KG1 (cell line): ENCODE measurements at regions not wholly inside any gene's neighbourhood (a gene's known extent, or its start where the extent isn't known, plus 50 kb on each side); places are given as distances from the start of the nearest gene placed in this dataset.
"Not testable (repeated sequence)": the region's sequence is repeated elsewhere in the genome, so short reads cannot be mapped to it uniquely, and the experiment has no call there.

ENCODE experiments used
- DNase-seq: peaks from one replicate; lab custom pipeline; 2025; lab: John Stamatoyannopoulos, UW

DNA sequence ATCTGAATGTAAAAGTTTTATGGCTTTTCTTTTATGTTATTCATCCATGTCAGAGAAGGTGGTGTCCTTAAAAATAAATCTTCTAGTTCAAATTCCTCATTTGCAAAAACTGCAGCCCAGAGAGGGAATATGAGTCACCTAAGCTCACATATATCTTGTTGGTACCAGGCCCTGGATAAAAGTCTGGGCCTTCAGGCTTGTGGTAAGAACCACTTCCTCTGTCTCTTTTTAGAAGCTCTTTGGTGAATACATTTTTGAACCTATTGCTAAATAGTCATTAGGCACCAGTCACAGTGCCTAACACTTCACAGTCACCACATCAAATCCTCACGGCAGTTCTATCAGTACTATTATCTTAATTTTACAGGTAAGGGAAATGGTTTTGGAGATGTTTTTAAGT is 199.2 kb downstream of the KCNS3 start:
- peak; percentile 20 for DNase-seq

DNA sequence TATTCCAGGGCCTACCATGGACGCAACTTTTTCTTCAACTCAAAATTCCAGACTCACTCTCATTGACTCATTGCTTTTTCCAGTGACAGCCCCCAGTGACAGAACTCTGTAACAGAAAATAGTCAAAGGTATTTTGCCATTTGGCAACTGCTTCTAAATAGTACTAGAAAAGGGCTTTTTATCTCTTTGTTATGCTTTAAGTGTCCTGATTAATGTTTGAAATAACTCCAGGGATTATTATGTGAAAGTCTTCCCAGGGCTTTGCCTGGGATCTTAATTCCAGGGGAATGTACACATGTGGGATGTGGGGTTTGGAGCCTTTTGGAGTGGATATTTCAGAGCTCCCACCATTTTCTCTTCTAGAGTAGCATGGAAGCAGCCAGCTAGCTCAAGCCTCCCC is 198.8 kb downstream of the KCNS3 start:
- no peak for DNase-seq

DNA sequence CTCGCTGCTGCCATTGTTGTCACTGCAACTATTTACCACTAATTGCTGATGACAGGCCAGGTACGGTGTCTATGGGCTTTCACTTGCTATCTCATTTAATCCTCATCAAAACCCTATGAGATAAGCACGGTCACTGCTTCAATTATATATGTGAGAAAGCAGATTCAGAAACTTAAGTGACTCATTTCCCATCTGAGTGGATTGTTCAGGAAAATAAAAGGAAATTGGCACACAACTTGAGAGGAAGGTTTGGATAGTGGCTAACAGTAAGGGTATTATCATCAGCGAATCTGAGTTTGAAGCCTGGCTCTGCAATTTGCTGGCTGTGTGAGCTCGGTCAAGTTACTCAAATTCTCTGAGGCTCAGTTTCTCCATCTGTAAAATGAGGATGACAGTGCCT is 196.0 kb downstream of the KCNS3 start:
- DNase-seq: no peak

DNA sequence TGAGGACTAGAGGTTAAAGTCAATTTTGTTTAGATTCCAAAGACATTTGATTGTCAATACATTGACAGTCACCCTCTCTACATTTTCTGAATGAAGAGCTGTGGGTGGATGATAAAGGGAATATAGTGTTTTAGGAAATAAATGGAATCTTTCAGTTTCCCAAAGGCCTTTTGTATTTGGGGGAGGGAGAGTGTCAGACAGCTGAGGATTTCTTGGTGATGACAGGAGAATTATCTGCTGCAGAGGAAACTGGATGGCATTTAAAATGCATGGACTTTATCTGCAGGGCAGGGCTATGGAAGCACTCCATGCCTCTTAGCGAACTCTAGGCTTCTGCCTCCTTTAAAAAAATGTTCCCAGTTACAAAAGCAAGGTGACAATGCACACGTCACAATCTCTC is 195.1 kb downstream of the KCNS3 start:
- DNase-seq: no peak

DNA sequence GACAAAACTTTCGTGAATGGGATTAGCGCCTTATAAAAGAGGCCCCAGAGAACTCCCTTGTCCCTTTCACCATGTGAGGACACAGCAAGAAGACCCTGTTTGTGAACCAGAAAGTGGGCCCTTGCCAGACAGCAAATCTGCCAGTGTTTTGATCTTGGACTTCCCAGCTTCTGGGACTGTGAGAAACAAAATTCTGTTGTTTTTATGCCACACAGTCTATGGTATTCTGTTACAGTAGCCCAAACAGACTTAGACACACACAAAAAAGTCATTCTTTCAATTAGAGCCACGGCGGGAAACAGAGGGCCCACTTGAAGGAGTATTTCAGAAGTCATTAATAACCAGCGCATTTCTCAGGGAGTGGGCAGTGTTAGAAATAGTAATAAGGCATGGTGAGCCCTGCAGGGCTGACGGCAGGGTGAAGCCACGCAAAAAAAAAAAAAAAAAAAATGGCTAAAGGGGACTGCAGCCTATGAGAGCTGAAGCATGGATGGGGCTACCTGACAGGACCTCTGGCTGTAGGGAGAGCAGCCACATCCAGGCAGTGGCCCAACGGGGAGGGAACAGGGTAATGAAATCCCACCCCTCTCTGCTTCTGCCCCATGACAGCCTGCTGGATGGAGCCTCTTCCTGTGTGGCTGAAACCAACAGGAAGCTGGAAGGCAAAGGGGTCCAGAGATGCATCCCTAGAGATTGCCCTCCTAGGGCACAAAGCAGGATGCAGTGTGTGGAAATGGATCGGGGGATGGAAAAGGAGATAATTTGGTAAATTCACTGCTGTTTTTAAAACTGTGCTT is 189.3 kb downstream of the KCNS3 start:
- DNase-seq: no peak

DNA sequence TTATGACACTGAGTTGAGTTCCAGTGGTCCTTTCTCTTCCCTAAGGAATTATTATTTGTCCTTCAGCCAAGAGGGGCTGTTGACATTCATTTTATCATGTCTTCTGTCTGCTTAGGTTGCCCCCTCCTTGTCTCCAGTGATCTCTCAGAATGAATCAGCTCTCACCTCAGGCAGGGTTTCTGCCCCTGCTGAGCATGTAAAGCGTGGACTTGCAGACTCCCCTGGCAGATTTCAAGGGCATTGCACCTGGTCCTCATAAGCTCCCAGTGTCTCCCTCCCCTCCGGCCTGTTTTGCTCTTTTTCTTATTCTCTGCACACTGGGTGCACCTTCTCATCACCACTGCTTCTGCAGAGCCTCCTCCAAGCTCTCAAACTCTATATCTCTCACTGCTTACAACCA is 188.4 kb downstream of the KCNS3 start:
- no peak for DNase-seq

DNA sequence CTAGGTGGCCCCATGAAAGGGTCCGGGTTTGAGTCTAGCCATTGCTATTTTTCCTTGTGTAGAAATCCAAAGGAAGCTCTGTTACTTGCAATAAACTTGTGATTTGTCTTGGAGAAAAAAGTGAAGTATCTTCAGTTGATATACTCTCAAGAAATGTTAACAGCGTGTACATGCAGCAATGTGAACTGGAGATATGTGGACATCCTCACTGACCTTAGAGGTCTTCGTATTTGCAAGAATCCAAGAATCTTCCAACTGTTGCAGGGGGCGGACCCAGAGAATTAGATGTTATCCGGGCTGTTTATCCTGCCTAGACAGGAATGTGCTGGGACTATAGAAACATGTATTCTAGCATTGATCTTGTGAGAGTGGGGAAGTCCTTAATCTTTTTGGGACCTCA is 187.6 kb downstream of the KCNS3 start:
- no peak for DNase-seq

DNA sequence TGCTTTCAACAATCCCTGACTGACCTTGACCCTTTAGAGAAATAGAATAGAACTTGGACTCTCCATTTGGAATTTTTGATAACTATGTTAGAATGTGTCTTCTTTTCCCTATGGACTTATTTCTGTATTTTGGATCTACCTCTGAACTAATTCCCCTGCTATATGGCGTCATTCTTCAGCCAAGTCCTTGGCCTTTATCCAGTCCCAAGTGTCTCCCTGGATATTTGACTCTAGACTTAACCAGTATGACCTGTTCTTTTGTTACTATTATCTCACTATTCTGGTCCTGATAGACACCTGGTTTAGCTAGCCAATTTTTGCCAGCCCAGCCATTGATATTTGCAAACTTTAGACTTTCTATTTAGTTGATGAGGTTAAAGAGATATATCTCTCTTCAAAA is 186.8 kb downstream of the KCNS3 start:
- no peak for DNase-seq

DNA sequence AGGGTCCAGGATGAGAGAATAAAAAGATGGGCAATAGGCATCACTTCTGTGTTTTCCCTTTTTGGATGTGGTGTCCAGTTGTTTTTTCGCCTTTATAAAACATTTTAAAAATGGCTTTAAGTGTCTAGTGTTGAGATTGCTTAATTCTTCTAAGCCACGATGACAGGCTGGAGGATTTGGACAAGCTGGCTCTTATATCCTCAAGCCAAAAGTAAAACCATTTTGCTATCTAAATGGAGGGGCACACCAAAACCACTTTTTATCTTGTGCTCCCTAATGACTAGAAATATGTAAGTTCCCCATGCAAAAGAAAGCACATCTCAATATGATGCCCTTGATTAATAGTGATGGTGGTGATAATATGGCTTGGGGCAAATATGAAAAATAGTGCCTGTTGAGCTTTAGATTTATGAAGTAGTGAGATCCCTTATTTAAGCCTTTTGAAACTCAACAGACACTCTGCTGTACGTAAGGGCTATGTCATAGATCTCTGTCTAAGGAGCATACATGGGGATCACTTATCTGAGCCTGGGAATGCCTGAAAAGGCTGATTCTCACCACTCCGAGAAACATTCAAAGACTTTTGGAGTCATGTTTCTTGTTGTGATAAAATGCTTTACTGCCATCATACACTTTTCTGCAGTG is 185.5 kb downstream of the KCNS3 start:
- no peak for DNase-seq

DNA sequence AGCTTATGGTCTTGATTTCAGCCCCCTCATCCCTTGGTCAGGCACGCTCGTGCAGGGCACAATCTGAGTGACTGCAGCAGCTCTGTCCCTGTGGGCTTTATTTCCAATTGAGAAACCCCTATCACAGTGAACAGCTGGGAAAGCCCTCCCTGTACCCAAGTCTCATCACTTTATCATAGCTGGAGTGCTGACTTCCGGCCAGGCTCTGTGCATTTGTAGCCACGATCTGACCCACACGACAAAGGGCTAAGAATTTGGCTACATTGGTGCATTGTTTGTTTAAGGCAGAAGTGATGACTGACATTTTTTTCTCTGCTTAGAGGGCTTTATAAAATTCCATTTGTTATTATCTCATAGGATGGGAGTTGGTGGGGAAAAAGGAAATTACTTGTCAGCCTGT is 184.4 kb downstream of the KCNS3 start:
- no peak for DNase-seq

DNA sequence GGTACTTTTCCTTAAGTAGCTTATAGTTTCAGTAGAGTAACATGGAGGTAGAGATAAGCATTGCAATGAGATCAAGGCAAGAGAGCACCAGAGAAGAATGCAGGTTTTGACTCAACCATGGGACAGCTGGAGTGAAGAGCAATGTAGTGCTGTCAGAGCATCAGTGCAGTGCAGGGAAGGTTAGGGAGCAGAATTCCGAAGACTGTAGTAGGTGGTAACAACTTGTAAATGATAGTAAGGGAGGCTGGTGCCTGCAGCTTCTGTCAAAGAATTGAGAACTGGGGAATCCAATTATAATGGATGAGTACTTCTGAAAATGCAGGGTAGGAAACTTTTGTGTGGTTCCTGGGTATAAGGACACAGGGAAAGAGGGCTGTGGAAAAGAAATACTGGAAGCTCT is 183.2 kb downstream of the KCNS3 start:
- DNase-seq: no peak

DNA sequence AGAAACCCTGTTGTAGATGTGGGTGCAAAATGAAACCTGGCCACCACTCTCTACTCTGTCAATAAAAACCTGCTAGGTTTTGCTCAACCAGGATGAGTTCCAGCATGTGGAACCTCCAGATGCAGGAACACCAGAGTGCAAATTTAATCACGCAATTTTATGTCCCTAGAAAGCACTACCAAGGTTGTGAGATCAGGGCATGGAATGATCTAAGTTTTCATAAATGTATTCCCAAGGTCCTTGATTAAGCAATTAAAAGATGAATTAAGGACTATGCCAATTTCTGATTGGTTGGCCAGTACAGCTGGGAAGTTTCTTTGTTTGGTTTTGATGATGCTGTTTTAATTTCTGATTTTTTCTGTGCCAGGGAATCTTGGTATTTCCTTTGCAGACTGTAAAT is 179.2 kb downstream of the KCNS3 start:
- DNase-seq: no peak

DNA sequence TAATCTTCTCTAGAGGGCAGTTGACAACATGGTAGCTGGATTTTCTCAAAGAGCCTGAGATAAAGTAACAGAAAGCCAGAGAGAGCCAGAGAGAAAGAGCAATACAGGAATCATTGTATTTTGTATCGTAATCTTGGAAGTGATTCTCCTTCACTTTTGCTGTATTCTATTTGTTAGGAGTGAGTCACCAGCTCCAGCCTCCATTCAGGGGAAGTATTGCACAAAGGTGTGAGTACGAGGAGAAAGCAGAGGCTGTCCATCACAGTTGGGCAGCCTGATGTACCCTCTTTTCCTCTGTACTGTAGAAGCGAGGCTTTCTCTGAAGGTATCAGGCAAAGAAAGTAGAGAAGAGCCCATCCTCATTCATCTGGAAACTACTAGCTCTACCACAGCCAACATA is 176.8 kb downstream of the KCNS3 start:
- no peak for DNase-seq

DNA sequence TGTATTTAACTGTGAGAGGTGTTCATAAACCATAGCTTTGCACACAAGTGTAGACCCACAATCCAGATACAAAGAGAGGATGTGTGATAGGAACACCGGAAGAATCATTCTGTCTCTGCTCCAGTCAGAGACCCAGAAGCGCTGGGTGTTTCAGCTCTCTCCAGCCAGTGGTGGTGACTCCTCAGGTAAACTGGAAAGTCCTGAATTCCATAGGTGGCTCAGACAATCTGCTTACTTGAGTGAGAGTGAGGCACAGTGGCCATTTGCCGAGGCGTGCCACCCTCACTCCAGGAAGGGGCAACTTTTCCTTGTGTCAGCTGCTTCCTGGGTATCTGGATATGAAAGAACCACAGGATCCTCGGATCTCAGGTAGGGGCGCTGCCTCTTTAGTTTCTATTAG is 171.5 kb downstream of the KCNS3 start:
- DNase-seq: no peak

DNA sequence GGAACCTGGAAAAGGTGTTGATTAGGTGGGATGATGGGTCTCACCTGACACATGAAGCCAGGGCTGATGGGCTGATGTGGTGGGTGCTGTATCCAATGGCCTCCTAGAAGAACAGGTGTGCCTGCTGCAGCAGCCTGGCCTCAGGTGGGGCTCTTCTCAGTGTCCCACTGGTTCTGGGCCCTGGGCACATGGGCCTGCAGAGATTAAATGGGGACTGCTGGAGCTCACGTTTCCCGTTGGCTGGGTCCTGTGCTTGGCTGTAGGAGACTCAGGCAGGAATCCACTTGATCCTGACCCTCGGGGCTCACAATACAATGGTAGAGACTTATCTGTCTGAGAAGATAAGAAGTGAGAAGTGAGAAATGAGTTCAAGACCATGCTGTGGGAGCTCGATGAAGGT is 170.9 kb downstream of the KCNS3 start:
- no peak for DNase-seq

DNA sequence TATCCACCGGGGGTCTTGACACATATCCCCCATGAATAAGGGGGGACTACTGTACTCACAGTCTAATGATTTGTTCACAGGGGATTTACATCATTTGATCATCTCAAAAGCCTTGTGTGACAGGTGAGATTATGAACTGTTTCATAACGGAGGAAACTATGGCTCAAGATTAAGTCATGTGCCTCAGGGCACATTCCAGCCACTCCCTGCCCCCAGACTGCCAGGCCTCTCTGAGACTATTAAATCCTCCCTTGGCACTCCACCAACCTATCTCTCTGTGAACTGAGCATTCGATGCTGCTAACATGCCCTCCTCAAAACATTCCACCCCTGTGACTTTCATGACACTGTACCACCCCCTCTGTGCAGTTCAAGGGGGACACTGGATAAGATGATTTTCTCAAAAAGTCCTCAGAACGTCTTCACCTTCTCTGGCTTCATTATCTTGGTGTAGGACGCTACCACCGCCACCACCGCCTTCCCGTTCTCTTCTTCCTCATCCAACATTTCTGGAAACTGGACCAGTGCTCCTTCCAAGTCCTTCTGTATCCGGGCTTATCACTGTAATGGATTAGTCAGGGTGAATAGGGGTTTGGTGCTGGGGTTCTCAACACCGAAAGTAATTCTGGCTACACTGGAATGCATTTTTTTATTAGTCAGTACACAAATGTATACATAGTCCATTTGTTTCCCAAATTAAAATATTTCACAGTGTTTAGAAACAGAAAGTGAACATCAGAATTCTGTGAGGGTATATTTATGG is 169.6 kb downstream of the KCNS3 start:
- DNase-seq: no peak

DNA sequence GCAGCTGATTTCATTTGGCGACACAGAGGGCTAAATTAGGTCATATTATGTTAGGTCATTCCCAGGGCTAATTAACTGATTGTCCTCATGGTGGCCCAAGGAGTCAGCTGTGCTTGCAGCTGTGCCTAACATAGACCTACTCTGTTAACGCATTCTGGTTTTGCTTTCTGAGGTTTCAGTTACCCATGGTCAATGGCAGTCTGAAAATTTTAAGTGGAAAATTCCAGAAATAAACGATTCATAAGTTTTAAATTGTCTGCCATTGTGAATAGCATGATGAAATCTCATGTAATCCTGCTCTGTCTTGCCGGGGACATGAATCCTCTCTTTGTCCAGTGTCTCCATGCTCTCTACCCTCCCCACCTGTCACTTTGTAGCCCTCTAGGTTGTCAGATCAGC is 168.7 kb downstream of the KCNS3 start:
- no peak for DNase-seq

DNA sequence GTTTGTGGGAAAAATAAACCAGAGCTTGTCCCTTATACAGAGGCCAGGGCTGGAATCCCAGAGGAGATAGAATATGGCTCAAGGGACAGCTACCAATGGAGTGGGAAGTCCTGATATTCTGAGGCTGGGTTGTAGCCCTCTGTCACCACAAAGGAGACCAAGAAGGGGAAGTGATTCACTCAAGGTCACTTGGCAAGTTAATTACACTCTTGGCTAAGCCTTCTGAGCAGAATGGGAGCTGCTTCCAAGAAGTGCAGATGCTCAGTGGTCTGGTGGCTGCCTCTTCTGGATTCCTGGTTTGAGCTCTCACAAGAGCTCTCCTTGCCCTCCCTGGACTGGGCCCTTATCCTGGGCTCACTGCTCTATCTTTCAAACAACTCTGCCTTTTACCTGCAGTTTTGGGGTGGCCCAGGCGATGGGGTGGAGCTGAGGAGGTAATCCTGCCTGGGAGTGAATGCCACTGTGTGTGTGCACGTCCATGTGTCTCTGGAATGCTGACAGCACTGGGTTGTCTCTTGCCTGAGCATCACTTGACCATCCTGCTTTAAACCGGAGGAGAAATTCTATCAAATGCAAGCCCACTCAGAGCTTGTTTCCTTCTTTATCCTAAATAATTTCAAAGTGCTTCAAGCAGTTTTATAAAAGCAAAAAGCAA is 168.2 kb downstream of the KCNS3 start:
- no peak for DNase-seq

DNA sequence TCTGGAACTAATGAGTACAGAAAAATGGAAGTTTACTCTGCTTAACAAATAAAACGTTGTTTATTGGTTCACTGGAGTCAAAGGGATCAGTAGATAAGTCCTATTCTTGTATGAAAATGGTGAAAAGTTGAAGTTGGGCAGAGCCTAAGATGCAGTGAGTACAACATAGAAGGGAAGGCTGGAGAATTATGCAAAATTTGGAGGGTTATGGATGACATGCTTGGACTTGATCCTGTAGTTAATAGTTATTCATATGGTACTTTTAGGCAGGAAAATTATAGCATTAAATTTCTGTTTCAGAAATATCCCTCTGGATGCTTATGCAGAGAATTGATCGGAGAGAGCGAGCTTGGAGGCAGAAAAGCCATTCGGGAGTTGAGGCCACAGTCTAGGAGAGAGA is 167.6 kb downstream of the KCNS3 start:
- DNase-seq: no peak

DNA sequence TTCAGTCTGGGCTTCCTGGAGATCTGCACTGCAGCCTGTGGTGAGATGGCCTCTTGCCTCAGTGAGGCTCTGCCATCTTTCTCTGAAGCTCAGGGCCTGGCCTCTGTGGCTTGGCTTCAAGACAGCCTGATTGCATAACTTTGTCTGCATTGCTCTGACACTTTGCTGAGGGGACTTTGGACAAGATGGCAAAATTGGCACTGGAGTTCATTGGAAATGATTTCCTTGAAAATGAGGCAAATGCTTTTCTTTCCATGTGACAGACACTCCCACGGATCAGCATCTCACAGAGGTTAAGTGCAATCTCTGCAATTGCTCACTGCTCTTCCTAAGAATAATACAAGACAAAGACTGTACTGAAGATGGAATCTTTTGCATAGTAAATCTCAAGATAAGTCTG is 166.8 kb downstream of the KCNS3 start:
- no peak for DNase-seq

DNA sequence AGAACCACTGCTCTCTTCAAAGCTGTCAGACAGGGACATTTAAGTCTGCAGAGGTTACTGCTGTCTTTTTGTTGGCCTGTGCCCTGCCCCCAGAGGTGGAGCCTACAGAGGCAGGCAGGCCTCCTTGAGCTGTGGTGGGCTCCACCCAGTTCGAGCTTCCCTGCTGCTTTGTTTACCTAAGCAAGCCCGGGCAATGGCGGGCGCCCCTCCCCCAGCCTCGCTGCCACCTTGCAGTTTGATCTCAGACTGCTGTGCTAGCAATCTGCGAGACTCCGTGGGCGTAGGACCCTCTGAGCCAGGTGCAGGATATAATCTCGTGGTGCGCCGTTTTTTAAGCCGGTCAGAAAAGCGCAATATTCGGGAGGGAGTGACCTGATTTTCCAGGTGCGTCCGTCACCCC is 138.9 kb downstream of the KCNS3 start:
- not testable (repeated sequence) for DNase-seq

DNA sequence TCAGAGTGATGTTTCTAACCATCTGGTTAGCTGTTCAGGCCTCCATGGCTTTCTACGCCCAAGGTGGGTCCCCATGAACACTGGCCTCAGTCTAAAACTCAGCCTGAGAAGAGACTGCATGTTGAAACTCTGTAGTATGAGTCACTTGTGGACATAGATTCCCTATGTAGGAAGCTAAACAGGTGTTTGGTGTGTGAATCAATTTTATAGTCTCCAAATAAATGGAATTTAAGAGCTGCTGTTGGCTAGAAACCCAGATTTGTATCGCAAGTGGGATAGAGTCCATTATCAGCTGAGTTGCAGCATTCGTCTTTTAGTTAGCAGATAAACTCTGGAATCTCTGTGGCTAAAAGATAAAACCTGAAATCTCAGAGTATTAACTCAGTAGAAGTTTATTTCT is 131.4 kb downstream of the KCNS3 start:
- no peak for DNase-seq

DNA sequence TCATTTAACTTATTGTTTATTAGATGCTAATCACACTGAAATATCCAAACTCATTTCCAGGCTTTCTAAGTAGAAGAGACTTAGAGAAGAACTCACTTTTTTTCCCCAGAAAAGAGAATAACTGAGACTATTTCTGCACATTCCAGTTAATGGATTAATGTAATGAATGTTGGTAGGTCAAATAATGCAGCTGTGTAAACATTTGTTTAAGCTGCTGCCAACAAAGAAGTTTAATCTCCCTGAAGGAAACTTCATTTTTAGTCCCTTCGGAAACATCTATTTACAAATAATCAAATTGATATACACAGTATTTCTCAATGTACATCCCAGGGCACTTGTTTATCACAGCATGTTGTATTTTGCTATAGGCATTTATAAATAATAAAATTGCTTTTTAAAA is 126.9 kb downstream of the KCNS3 start:
- DNase-seq: no peak
